Endodermal cell (in vitro differentiated cells): ENCODE measurements at regions not wholly inside any gene's neighbourhood (a gene's known extent, or its start where the extent isn't known, plus 50 kb on each side); places are given as distances from the start of the nearest gene placed in this dataset.
A peak's percentile ranks its signal among the peaks of the same experiment; 100 is the strongest.

Experiments
- DNase-seq: peaks from one replicate; pipeline ENCODE4 v3.0.0-alpha.2; 2017
- H3K27ac ChIP-seq: 2 replicates; pipeline ENCODE4 v1.5.1; 2013; ENCODE audit warnings: mild to moderate bottlenecking, low read depth, low read length, moderate library complexity
- H3K27me3 ChIP-seq: 2 replicates; pipeline ENCODE4 v1.6.1; 2013; ENCODE audit warnings: mild to moderate bottlenecking, low read length, moderate library complexity; ENCODE audit not compliant: insufficient read depth, control insufficient read depth, poor library complexity, severe bottlenecking
- H3K36me3 ChIP-seq: 2 replicates; pipeline ENCODE4 v1.7.0; 2013; ENCODE audit warnings: mild to moderate bottlenecking, low read length, moderate library complexity; ENCODE audit not compliant: control insufficient read depth, insufficient read depth
- H3K4me1 ChIP-seq: one replicate; pipeline ENCODE4 v1.7.0; 2013; ENCODE audit warnings: low read length; ENCODE audit not compliant: control insufficient read depth, insufficient read depth
- H3K4me3 ChIP-seq: 2 replicates; pipeline ENCODE4 v1.5.1; 2013; ENCODE audit warnings: mild to moderate bottlenecking, low read length, moderate library complexity
- H3K9ac ChIP-seq: 2 replicates; pipeline ENCODE4 v1.6.1; 2013; ENCODE audit warnings: mild to moderate bottlenecking, low read length, moderate library complexity; ENCODE audit not compliant: poor library complexity, severe bottlenecking; ENCODE audit errors: extremely low read depth
- H3K9me3 ChIP-seq: 2 replicates; pipeline ENCODE4 v1.6.1; 2013; ENCODE audit warnings: mild to moderate bottlenecking, low read length, moderate library complexity; ENCODE audit not compliant: control insufficient read depth
- H3K27ac Mint-ChIP-seq: 2 replicates; pipeline ENCODE4 v1.8.0; 2020; ENCODE audit warnings: mixed read lengths
- H3K27me3 Mint-ChIP-seq: 2 replicates; pipeline ENCODE4 v1.8.0; 2021; ENCODE audit warnings: mild to moderate bottlenecking, mixed read lengths; ENCODE audit not compliant: insufficient read depth
- H3K36me3 Mint-ChIP-seq: 2 replicates; pipeline ENCODE4 v1.8.0; 2020; ENCODE audit warnings: low read depth, mixed read lengths
- H3K4me1 Mint-ChIP-seq: 2 replicates; pipeline ENCODE4 v1.8.0; 2020; ENCODE audit warnings: mixed read lengths
- H3K4me3 Mint-ChIP-seq: 2 replicates; pipeline ENCODE4 v1.8.0; 2020; ENCODE audit warnings: mild to moderate bottlenecking, moderate library complexity, mixed read lengths
- H3K9me3 Mint-ChIP-seq: 2 replicates; pipeline ENCODE4 v1.8.0; 2020; ENCODE audit warnings: mild to moderate bottlenecking, mixed read lengths
- WGBS, 2 experiments: methylation state at CpG; one replicate each; pipeline versions ENCODE4 v1.1.5 to v1.1.7; 2013; ENCODE audit warnings: missing lambda C conversion rate in 2 of 2, mixed read lengths in 1 of 2; ENCODE audit not compliant: insufficient coverage in 1 of 2, insufficient read length in 1 of 2; 5-methylcytosine and 5-hydroxymethylcytosine counted together
- TF ChIP-seq, protein P1 (sequence below): fragments of 200-600 bp; sonication (generic); conservative IDR thresholded peaks from 2 replicates; pipeline ENCODE4 v1.5.0; 2021; ENCODE audit warnings: antibody characterized with exemption, mild to moderate bottlenecking

DNA sequence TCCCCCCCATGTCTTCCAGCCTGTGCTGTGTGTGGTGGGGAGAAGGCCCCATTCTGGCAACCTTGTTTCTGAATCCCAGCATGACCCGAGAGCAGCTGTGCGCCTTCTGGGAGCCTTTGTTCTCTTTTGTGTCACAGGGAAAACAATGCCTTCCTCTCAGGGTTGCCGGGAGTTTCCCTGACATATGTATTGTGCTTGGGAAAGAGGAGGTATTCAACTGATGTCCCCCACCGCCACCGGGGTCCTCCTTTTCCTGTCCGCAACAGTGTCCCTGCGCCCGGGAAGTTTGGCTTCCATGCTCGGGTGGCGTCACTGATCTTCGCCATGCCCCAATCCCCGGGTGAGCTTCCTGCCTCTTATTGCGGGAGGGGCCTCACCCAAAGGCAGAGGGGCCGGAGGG lies 77.5 kb upstream of the ASB18 start:
- H3K27me3 Mint-ChIP-seq, result peaks cover 1% of the 10 kb centered on the region
- no peaks in the 10 kb centered on the region for H3K4me1 Mint-ChIP-seq

DNA sequence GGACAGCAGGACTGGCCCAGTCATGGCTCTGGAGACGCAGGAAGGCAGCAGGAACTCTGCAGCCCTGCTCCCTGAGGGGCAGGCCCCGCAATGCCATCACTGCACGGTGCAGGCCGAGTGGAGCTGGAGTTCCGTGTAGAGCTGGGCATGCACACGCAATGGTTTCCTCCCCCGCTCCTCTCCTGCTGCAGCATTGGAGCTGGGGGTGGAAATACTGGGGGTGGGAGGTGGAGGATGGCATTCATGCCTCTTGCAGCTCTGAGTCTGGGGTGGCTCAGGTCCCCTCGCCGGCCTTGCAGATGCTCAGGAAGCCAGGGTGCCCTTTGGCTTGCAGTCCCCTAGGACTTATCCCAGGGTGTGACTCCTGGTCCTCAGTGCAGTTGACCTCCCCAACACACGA lies 78.3 kb upstream of the ASB18 start:
- peaks cover 21% of the 10 kb centered on the region for H3K36me3 Mint-ChIP-seq
- 94 to 100% methylated on average over 1 to 10 of the region's 10 CpGs for WGBS, 2 experiments
- no peak overlapping the region for H3K4me3 Mint-ChIP-seq

More for the DNA sequence above, 77.5 kb upstream of the ASB18 start:
- WGBS, 2 experiments, result 71 to 87% methylated on average over 11 to 14 of the region's 14 CpGs
- Histone ChIP-seq H3K36me3 (no peaks in the 10 kb centered on the region), H3K9me3 (peaks cover 13% of the 10 kb centered on the region), H3K27ac (peak overlapping the region; percentile 73), H3K9ac (no peak overlapping the region), H3K27me3 (no peaks in the 10 kb centered on the region), H3K4me1 (no peaks in the 10 kb centered on the region), H3K4me3 (no peak overlapping the region)
- peaks cover 29% of the 10 kb centered on the region for H3K36me3 Mint-ChIP-seq
- no peak for DNase-seq
- peaks cover 5% of the 10 kb centered on the region for H3K9me3 Mint-ChIP-seq
- no peak overlapping the region for H3K27ac Mint-ChIP-seq
- TF ChIP-seq, protein P1, sequence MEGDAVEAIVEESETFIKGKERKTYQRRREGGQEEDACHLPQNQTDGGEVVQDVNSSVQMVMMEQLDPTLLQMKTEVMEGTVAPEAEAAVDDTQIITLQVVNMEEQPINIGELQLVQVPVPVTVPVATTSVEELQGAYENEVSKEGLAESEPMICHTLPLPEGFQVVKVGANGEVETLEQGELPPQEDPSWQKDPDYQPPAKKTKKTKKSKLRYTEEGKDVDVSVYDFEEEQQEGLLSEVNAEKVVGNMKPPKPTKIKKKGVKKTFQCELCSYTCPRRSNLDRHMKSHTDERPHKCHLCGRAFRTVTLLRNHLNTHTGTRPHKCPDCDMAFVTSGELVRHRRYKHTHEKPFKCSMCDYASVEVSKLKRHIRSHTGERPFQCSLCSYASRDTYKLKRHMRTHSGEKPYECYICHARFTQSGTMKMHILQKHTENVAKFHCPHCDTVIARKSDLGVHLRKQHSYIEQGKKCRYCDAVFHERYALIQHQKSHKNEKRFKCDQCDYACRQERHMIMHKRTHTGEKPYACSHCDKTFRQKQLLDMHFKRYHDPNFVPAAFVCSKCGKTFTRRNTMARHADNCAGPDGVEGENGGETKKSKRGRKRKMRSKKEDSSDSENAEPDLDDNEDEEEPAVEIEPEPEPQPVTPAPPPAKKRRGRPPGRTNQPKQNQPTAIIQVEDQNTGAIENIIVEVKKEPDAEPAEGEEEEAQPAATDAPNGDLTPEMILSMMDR, result no peak
- no peak overlapping the region for H3K4me3 Mint-ChIP-seq

DNA sequence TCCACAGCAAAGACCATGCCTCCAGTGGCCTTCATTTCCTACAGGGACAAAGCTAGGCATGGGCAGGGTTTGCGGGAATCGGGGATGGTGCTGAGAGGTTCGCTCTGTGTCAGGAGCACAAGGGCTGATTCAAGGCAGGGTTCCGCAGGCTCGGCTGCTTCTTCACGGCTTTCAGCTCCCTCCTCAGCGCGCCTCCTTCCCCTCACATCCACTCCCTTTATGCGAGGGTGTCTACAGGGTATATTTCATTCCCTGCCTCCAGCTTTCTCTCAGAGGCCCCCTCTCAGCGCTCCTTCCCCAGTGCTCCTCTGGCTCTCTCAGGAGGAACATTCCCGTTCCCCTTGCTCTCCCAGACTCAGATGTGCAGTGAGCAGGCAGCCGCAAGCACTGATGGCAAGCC lies 78.7 kb upstream of the ASB18 start:
- no peak overlapping the region for H3K9ac ChIP-seq
- H3K4me1 ChIP-seq, result no peaks in the 10 kb centered on the region
- no peak overlapping the region for H3K27ac Mint-ChIP-seq
- H3K27me3 ChIP-seq, result no peaks in the 10 kb centered on the region
- H3K9me3 ChIP-seq, result peaks cover 13% of the 10 kb centered on the region
- no peaks in the 10 kb centered on the region for H3K27me3 Mint-ChIP-seq
- H3K4me1 Mint-ChIP-seq, result no peaks in the 10 kb centered on the region
- no peak overlapping the region for H3K4me3 ChIP-seq
- H3K36me3 ChIP-seq, result no peaks in the 10 kb centered on the region
- TF ChIP-seq, protein P1, result no peak
- H3K27ac ChIP-seq, result no peak overlapping the region
- no peak for DNase-seq
- 94 to 95% methylated on average over 9 to 12 of the region's 12 CpGs for WGBS, 2 experiments
- H3K9me3 Mint-ChIP-seq, result peaks cover 4% of the 10 kb centered on the region
- H3K4me3 Mint-ChIP-seq, result no peak overlapping the region
- peaks cover 18% of the 10 kb centered on the region for H3K36me3 Mint-ChIP-seq

More for the DNA sequence above, 78.3 kb upstream of the ASB18 start:
- Histone ChIP-seq H3K9ac (no peak overlapping the region), H3K27ac (no peak overlapping the region), H3K27me3 (no peaks in the 10 kb centered on the region), H3K4me1 (no peaks in the 10 kb centered on the region), H3K4me3 (no peak overlapping the region), H3K36me3 (no peaks in the 10 kb centered on the region), H3K9me3 (peaks cover 13% of the 10 kb centered on the region)
- TF ChIP-seq, protein P1, result no peak
- H3K4me1 Mint-ChIP-seq, result no peaks in the 10 kb centered on the region
- H3K9me3 Mint-ChIP-seq, result peaks cover 4% of the 10 kb centered on the region
- no peak for DNase-seq
- no peak overlapping the region for H3K27ac Mint-ChIP-seq
- no peaks in the 10 kb centered on the region for H3K27me3 Mint-ChIP-seq
